ENCODE measurements at regions not wholly inside any gene's neighbourhood (a gene's known extent, or its start where the extent isn't known, plus 50 kb on each side); places are given as distances from the start of the nearest gene placed in this dataset.

DNA sequence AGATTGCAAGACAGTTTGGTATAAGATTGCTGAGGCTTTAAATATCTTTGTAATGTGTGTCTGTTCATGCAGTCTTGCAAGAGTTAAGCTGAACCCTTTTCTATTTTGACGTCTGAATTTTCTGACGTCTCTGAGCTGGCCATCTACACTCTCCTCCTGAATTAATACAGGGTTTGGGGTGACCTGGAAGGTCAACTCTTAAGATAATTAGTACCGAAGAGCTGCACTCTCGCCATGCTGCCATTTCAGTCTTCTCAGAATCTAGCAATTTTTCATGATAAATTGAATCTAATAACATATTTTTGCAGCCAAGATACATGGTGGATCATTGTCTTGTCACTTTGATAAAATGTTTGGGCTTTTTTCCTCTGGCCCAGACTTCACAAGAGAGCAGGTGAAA is 1245.2 kb upstream of the CELF4 start:
- Histone ChIP-seq H3K79me1 (ENCODE audit: low read depth, low read length) (no peaks in the 10 kb centered on the region), H3K4ac (replicated peaks; ENCODE audit: insufficient read length, low read depth, low read length) (no peak overlapping the region), H2BK15ac (ENCODE audit: low read length) (no peak overlapping the region), H4K20me1 (replicated peaks in 1 of 2; ENCODE audit: control insufficient read depth in 1 of 2, insufficient read depth in 2 of 2, low read length in 2 of 2) (no peaks in the 10 kb centered on the region), H2AK5ac (ENCODE audit: low read depth, low read length) (no peak overlapping the region), H3K9ac (replicated peaks in 1 of 4; ENCODE audit: extremely low read depth in 1 of 4, low read depth in 3 of 4, low read length in 3 of 4) (no peak overlapping the region), H2BK120ac (replicated peaks; ENCODE audit: low read depth, low read length) (no peak overlapping the region), H3K27me3 (replicated peaks in 1 of 4; ENCODE audit: control insufficient read depth in 3 of 4, extremely low read depth in 1 of 4, insufficient read depth in 3 of 4, low read length in 3 of 4) (no peaks in the 10 kb centered on the region), H2BK5ac (ENCODE audit: low read depth, low read length) (no peak overlapping the region), H3K56ac (replicated peaks; ENCODE audit: insufficient read length, low read depth, low read length) (no peak overlapping the region), H3K23me2 (ENCODE audit: low read depth, low read length) (no peaks in the 10 kb centered on the region), H2AFZ (ENCODE audit: low read length) (peak overlapping the region; percentile 77; the same call in 1 of the 2 replicates), H3K18ac (ENCODE audit: extremely low read depth, low read length) (no peak overlapping the region), H2BK12ac (ENCODE audit: low read depth, low read length) (no peak overlapping the region), H4K8ac (ENCODE audit: extremely low read depth, insufficient read depth, low read length) (no peak overlapping the region), H3K27ac (ENCODE audit: low read depth, low read length) (no peak overlapping the region), H4K91ac (replicated peaks; ENCODE audit: insufficient read length, low read length) (no peak overlapping the region), H3K4me1 (replicated peaks in 1 of 4; ENCODE audit: control insufficient read depth in 3 of 4, insufficient read depth in 4 of 4, low read length in 3 of 4) (no peaks in the 10 kb centered on the region; a peak in 1 of 7 replicates), H3K23ac (ENCODE audit: insufficient read length) (no peak overlapping the region), H3K4me3 (ENCODE audit: extremely low read depth in 1 of 4, insufficient read depth in 2 of 4, low read depth in 3 of 4, low read length in 4 of 4) (no peak overlapping the region), H3K79me2 (ENCODE audit: control insufficient read depth in 1 of 2, insufficient read depth in 2 of 2, low read length in 2 of 2) (no peaks in the 10 kb centered on the region), H4K5ac (ENCODE audit: insufficient read length, low read depth, low read length) (no peak overlapping the region), H3K36me3 (ENCODE audit: control insufficient read depth in 2 of 4, insufficient read depth in 4 of 4, low read length in 3 of 4) (no peaks in the 10 kb centered on the region), H3K4me2 (ENCODE audit: insufficient read depth in 1 of 2, low read depth in 2 of 2, low read length in 2 of 2) (no peak overlapping the region), H3K14ac (ENCODE audit: insufficient read length) (no peak overlapping the region), H3K9me3 (ENCODE audit: insufficient read depth in 2 of 2, low read depth in 1 of 2, low read length in 1 of 2) (no peaks in the 10 kb centered on the region), H2BK20ac (ENCODE audit: low read length) (no peak overlapping the region)
- WGBS, 2 experiments (ENCODE audit: extremely low coverage in 1 of 2, insufficient coverage in 1 of 2, insufficient read length in 1 of 2, insufficient replicate concordance in 2 of 2, low coverage in 1 of 2, low lambda C conversion rate in 2 of 2, missing lambda C conversion rate in 1 of 2), result 93% methylated on average over 4 of the region's 4 CpGs; no CpG with 5 or more reads in 1 of the 2 experiments
- DNase-seq (ENCODE audit: low read depth in 1 of 2, low spot score in 2 of 2) (no peak), FAIRE-seq (no peak)
- TF ChIP-seq E2F6 (IDR thresholded peaks at IDR 0.05) (no peak), KDM1A (IDR thresholded peaks at IDR 0.05; ENCODE audit: borderline replicate concordance, low read length) (no peak), SAP30 (IDR thresholded peaks at IDR 0.05; ENCODE audit: insufficient read depth, insufficient replicate concordance, low read length) (no peak), GTF2F1 (IDR thresholded peaks at IDR 0.05; ENCODE audit: borderline replicate concordance, low read depth, low read length) (no peak), TEAD4 (IDR thresholded peaks at IDR 0.05; ENCODE audit: low read depth, low read length) (no peak), PHF8 (conservative IDR thresholded peaks at IDR 0.05; ENCODE audit: low read depth, low read length) (no peak), JUND (IDR thresholded peaks at IDR 0.05; ENCODE audit: low read length) (no peak), TAF1 (IDR thresholded peaks at IDR 0.05; ENCODE audit: low read depth, low read length) (no peak), SUZ12 (IDR thresholded peaks at IDR 0.05; ENCODE audit: low read length) (no peak)
- TF ChIP-seq, protein P1, sequence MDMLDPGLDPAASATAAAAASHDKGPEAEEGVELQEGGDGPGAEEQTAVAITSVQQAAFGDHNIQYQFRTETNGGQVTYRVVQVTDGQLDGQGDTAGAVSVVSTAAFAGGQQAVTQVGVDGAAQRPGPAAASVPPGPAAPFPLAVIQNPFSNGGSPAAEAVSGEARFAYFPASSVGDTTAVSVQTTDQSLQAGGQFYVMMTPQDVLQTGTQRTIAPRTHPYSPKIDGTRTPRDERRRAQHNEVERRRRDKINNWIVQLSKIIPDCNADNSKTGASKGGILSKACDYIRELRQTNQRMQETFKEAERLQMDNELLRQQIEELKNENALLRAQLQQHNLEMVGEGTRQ (IDR thresholded peaks at IDR 0.05; ENCODE audit: low read length), result no peak
- CTCF ChIA-PET (ENCODE audit: partially characterized antibody), result no interaction called here
- POLR2A ChIA-PET (ENCODE audit: partially characterized antibody), result no interaction called here

Measured in H1 (cell line).